ENCODE measurements at regions not wholly inside any gene's neighbourhood (a gene's known extent, or its start where the extent isn't known, plus 50 kb on each side); places are given as distances from the start of the nearest gene placed in this dataset.
"Not testable (repeated sequence)": the region's sequence is repeated elsewhere in the genome, so short reads cannot be mapped to it uniquely, and the experiment has no call there.

GRCh38 chr17:5892921-5893675, 177.1 kb upstream of the WSCD1 start:
- no peak overlapping the region for H3K27ac ChIP-seq
- no peak for TF ChIP-seq CTCF (IDR thresholded peaks at IDR 0.05)
- no peaks in the 10 kb centered on the region for H3K27me3 ChIP-seq
- H3K4me3 ChIP-seq: no peak overlapping the region
- DNase-seq (ENCODE audit: low spot score): no peak
- no peaks in the 10 kb centered on the region for H3K4me1 ChIP-seq
- H3K9me3 ChIP-seq: peaks cover 0 to 4% of the 10 kb centered on the region in 2 donors
- no peaks in the 10 kb centered on the region for H3K36me3 ChIP-seq

- H3K27me3 ChIP-seq: no peaks in the 10 kb centered on the region
- no peak overlapping the region for H3K4me3 ChIP-seq
- TF ChIP-seq CTCF (IDR thresholded peaks at IDR 0.05): no peak
- H3K9me3 ChIP-seq: peaks cover 0 to 4% of the 10 kb centered on the region in 2 donors
- no peaks in the 10 kb centered on the region for H3K4me1 ChIP-seq
- DNase-seq (ENCODE audit: low spot score): no peak
- H3K27ac ChIP-seq: no peak overlapping the region
- H3K36me3 ChIP-seq: no peaks in the 10 kb centered on the region
These were observed 176.4 kb upstream of the WSCD1 start for GRCh38 chr17:5893741-5894140.

- no peak overlapping the region for H3K4me3 ChIP-seq
- H3K36me3 ChIP-seq: no peaks in the 10 kb centered on the region
- DNase-seq (ENCODE audit: low spot score): no peak
- no peaks in the 10 kb centered on the region for H3K27me3 ChIP-seq
- no peaks in the 10 kb centered on the region for H3K9me3 ChIP-seq
- no peaks in the 10 kb centered on the region for H3K4me1 ChIP-seq
- no peak for TF ChIP-seq CTCF (IDR thresholded peaks at IDR 0.05)
- no peak overlapping the region for H3K27ac ChIP-seq
These were observed 174.9 kb upstream of the WSCD1 start for GRCh38 chr17:5895276-5895675.

- no peak for TF ChIP-seq CTCF (IDR thresholded peaks at IDR 0.05)
- Histone ChIP-seq H3K4me1 (no peaks in the 10 kb centered on the region), H3K4me3 (no peak overlapping the region), H3K36me3 (no peaks in the 10 kb centered on the region), H3K27me3 (no peaks in the 10 kb centered on the region), H3K27ac (no peak overlapping the region), H3K9me3 (no peaks in the 10 kb centered on the region)
- no peak for DNase-seq (ENCODE audit: low spot score)
These were observed 174.0 kb upstream of the WSCD1 start for GRCh38 chr17:5896215-5896614.

GRCh38 chr17:5897275-5897911, 172.8 kb upstream of the WSCD1 start:
- H3K4me3 ChIP-seq: no peak overlapping the region
- no peaks in the 10 kb centered on the region for H3K27me3 ChIP-seq
- H3K36me3 ChIP-seq: no peaks in the 10 kb centered on the region
- no peak for DNase-seq (ENCODE audit: low spot score)
- H3K4me1 ChIP-seq: no peaks in the 10 kb centered on the region
- TF ChIP-seq CTCF (IDR thresholded peaks at IDR 0.05): no peak
- H3K27ac ChIP-seq: no peak overlapping the region
- H3K9me3 ChIP-seq: no peaks in the 10 kb centered on the region

GRCh38 chr17:5897981-5898380, 172.2 kb upstream of the WSCD1 start:
- not testable (repeated sequence) for H3K4me3 ChIP-seq; H3K36me3 ChIP-seq; H3K27ac ChIP-seq; H3K4me1 ChIP-seq; H3K9me3 ChIP-seq; H3K27me3 ChIP-seq; DNase-seq (ENCODE audit: low spot score)

All from right atrium auricular region (tissue), 2 donors.